ENCODE measurements at regions not wholly inside any gene's neighbourhood (a gene's known extent, or its start where the extent isn't known, plus 50 kb on each side); places are given as distances from the start of the nearest gene placed in this dataset.

DNA sequence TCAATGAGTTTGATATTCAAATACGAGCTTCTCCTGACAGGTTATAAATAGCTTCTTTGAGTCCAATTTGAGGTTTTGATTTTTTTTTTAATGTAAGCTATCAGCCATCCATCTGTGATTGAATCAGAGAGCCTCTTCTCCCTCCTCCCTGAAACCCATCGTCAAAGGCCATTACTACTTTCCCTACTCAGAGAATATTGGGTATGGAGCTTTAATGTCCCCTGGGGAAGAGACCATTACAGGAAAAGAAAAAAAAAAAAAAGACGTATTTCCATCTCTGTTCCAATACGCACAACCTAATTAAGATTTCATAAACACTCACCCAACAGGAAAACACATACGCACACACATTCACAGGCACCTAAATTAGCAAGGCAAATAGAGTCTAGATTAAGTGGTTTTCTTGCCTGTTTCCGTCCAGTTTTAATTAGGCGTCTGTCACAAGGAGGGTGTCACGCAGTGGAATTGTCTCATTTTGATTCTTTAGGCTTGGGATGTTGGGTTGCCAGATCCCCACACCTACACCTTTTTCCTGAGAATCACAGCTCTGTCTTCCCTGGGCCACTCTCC is 194.3 kb upstream of the RPL38 start:
- Histone ChIP-seq H3K4me1 (ENCODE audit: low read length) (no peaks in the 10 kb centered on the region), H3K79me2 (ENCODE audit: low read length) (no peaks in the 10 kb centered on the region), H3K9me2 (replicated peaks; ENCODE audit: insufficient read depth, low read length) (no peaks in the 10 kb centered on the region), H3K9ac (ENCODE audit: low read length) (no peak overlapping the region), H3K27me3 (replicated peaks; ENCODE audit: insufficient read depth, low read length) (peaks cover 84% of the 10 kb centered on the region), H3F3A (ENCODE audit: insufficient read depth, low read length) (no peaks in the 10 kb centered on the region), H3K4me2 (ENCODE audit: low read depth, low read length) (no peak overlapping the region), H3K27ac (ENCODE audit: low read length) (no peak overlapping the region), H3K36me3 (replicated peaks; ENCODE audit: insufficient read depth, low read length) (no peaks in the 10 kb centered on the region), H2AFZ (ENCODE audit: low read length) (no peak overlapping the region), H3K4me3 (ENCODE audit: low read length) (no peak overlapping the region), H3K9me3 (replicated peaks; ENCODE audit: insufficient read depth, low read length) (no peaks in the 10 kb centered on the region), H4K20me1 (ENCODE audit: insufficient read depth, low read length) (no peaks in the 10 kb centered on the region)
- no peak for TF ChIP-seq EZH2phosphoT487 (IDR thresholded peaks at IDR 0.05; ENCODE audit: low read length)
- TF ChIP-seq, protein P1, sequence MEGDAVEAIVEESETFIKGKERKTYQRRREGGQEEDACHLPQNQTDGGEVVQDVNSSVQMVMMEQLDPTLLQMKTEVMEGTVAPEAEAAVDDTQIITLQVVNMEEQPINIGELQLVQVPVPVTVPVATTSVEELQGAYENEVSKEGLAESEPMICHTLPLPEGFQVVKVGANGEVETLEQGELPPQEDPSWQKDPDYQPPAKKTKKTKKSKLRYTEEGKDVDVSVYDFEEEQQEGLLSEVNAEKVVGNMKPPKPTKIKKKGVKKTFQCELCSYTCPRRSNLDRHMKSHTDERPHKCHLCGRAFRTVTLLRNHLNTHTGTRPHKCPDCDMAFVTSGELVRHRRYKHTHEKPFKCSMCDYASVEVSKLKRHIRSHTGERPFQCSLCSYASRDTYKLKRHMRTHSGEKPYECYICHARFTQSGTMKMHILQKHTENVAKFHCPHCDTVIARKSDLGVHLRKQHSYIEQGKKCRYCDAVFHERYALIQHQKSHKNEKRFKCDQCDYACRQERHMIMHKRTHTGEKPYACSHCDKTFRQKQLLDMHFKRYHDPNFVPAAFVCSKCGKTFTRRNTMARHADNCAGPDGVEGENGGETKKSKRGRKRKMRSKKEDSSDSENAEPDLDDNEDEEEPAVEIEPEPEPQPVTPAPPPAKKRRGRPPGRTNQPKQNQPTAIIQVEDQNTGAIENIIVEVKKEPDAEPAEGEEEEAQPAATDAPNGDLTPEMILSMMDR (IDR thresholded peaks at IDR 0.05; ENCODE audit: low read length): no peak
- no peak for TF ChIP-seq EZH2 (optimal IDR thresholded peaks at IDR 0.05; ENCODE audit: low read depth, low read length)
- DNase-seq: no peak

DNA sequence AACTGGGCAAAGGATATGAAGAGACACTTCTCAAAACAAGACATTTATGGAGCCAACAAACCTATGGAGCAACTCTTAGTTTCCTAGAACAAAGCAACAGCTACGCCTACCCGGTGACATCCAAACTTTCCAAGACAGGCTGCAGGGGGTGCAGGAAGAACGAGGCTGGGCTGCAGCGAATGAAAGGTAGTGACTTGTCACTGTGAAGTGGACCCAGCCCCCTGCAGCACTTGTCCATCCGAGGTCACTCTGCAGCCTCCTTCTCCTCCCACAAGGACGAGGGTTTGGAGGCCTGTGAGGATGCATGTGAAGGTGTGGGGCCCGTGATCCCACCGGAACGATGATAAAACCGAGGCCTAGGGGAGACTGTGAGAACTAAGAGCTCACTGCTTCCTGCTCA is 192.6 kb upstream of the RPL38 start:
- Histone ChIP-seq H2AFZ (ENCODE audit: low read length) (no peak overlapping the region), H3F3A (ENCODE audit: insufficient read depth, low read length) (no peaks in the 10 kb centered on the region), H3K4me3 (ENCODE audit: low read length) (no peak overlapping the region), H3K9me2 (replicated peaks; ENCODE audit: insufficient read depth, low read length) (no peaks in the 10 kb centered on the region), H3K79me2 (ENCODE audit: low read length) (no peaks in the 10 kb centered on the region), H3K9ac (ENCODE audit: low read length) (no peak overlapping the region), H4K20me1 (ENCODE audit: insufficient read depth, low read length) (no peaks in the 10 kb centered on the region), H3K4me1 (ENCODE audit: low read length) (no peaks in the 10 kb centered on the region), H3K36me3 (replicated peaks; ENCODE audit: insufficient read depth, low read length) (no peaks in the 10 kb centered on the region), H3K4me2 (ENCODE audit: low read depth, low read length) (no peak overlapping the region), H3K27ac (ENCODE audit: low read length) (no peak overlapping the region), H3K9me3 (replicated peaks; ENCODE audit: insufficient read depth, low read length) (no peaks in the 10 kb centered on the region), H3K27me3 (replicated peaks; ENCODE audit: insufficient read depth, low read length) (peaks cover 86% of the 10 kb centered on the region)
- no peak for DNase-seq
- no peak for TF ChIP-seq EZH2 (optimal IDR thresholded peaks at IDR 0.05; ENCODE audit: low read depth, low read length)
- no peak for TF ChIP-seq EZH2phosphoT487 (IDR thresholded peaks at IDR 0.05; ENCODE audit: low read length)
- TF ChIP-seq, protein P1 (IDR thresholded peaks at IDR 0.05; ENCODE audit: low read length): no peak

GRCh38 chr17:74011966-74012365 is 191.5 kb upstream of the RPL38 start:
- no peak overlapping the region for H3K9ac ChIP-seq (ENCODE audit: low read length)
- no peaks in the 10 kb centered on the region for H4K20me1 ChIP-seq (ENCODE audit: insufficient read depth, low read length)
- no peaks in the 10 kb centered on the region for H3K79me2 ChIP-seq (ENCODE audit: low read length)
- no peak overlapping the region for H2AFZ ChIP-seq (ENCODE audit: low read length)
- no peaks in the 10 kb centered on the region for H3K9me2 ChIP-seq (replicated peaks; ENCODE audit: insufficient read depth, low read length)
- TF ChIP-seq, protein P1 (IDR thresholded peaks at IDR 0.05; ENCODE audit: low read length): no peak
- no peak for TF ChIP-seq EZH2 (optimal IDR thresholded peaks at IDR 0.05; ENCODE audit: low read depth, low read length)
- H3K27ac ChIP-seq (ENCODE audit: low read length): no peak overlapping the region
- no peak overlapping the region for H3K4me3 ChIP-seq (ENCODE audit: low read length)
- DNase-seq: no peak
- peaks cover 88% of the 10 kb centered on the region for H3K27me3 ChIP-seq (replicated peaks; ENCODE audit: insufficient read depth, low read length)
- H3K9me3 ChIP-seq (replicated peaks; ENCODE audit: insufficient read depth, low read length): no peaks in the 10 kb centered on the region
- no peak overlapping the region for H3K4me2 ChIP-seq (ENCODE audit: low read depth, low read length)
- no peaks in the 10 kb centered on the region for H3K4me1 ChIP-seq (ENCODE audit: low read length)
- H3K36me3 ChIP-seq (replicated peaks; ENCODE audit: insufficient read depth, low read length): no peaks in the 10 kb centered on the region
- no peaks in the 10 kb centered on the region for H3F3A ChIP-seq (ENCODE audit: insufficient read depth, low read length)

All from MM.1S (cell line).